ENCODE measurements at regions not wholly inside any gene's neighbourhood (a gene's known extent, or its start where the extent isn't known, plus 50 kb on each side); places are given as distances from the start of the nearest gene placed in this dataset.
"Not testable (repeated sequence)": the region's sequence is repeated elsewhere in the genome, so short reads cannot be mapped to it uniquely, and the experiment has no call there.

- Histone ChIP-seq H3K27me3 (no peaks in the 10 kb centered on the region), H3K36me3 (no peaks in the 10 kb centered on the region), H3K9me3 (no peaks in the 10 kb centered on the region), H3K4me1 (no peaks in the 10 kb centered on the region), H3K27ac (no peak overlapping the region), H3K4me3 (no peak overlapping the region)
- TF ChIP-seq POLR2A (IDR thresholded peaks at IDR 0.05) = no peak
- TF ChIP-seq CTCF (IDR thresholded peaks at IDR 0.05) = no peak
- no peak for TF ChIP-seq POLR2AphosphoS5 (IDR thresholded peaks at IDR 0.05; ENCODE audit: insufficient read depth in 1 of 2, low read depth in 1 of 2)
- intact Hi-C loops (cut with DNase I) = no loop called here
- DNase-seq (ENCODE audit: extremely low spot score in 2 of 2) = no peak
These were observed 124.4 kb upstream of the VPREB1 start for GRCh38 chr22:22120160-22120559.

- no peak overlapping the region for H3K4me3 ChIP-seq
- intact Hi-C loops (cut with DNase I) = no loop called here
- H3K9me3 ChIP-seq = no peaks in the 10 kb centered on the region
- no peaks in the 10 kb centered on the region for H3K36me3 ChIP-seq
- H3K27ac ChIP-seq = no peak overlapping the region
- TF ChIP-seq POLR2AphosphoS5 (IDR thresholded peaks at IDR 0.05; ENCODE audit: insufficient read depth in 1 of 2, low read depth in 1 of 2) = no peak
- no peak for TF ChIP-seq POLR2A (IDR thresholded peaks at IDR 0.05)
- DNase-seq (ENCODE audit: extremely low spot score in 2 of 2) = no peak
- no peaks in the 10 kb centered on the region for H3K4me1 ChIP-seq
- no peaks in the 10 kb centered on the region for H3K27me3 ChIP-seq
These were observed 125.6 kb upstream of the VPREB1 start for GRCh38 chr22:22118987-22119386.

GRCh38 chr22:22117864-22118544 lies 126.6 kb upstream of the VPREB1 start:
- H3K27me3 ChIP-seq; H3K36me3 ChIP-seq; H3K27ac ChIP-seq; H3K4me1 ChIP-seq; DNase-seq (ENCODE audit: extremely low spot score in 2 of 2); H3K9me3 ChIP-seq; intact Hi-C loops (cut with DNase I): not testable (repeated sequence)
- H3K4me3 ChIP-seq = peak overlapping the region in 1 of 2 donors; percentile 9

- DNase-seq (ENCODE audit: extremely low spot score in 2 of 2); intact Hi-C loops (cut with DNase I); H3K36me3 ChIP-seq; H3K27me3 ChIP-seq; H3K4me1 ChIP-seq; H3K27ac ChIP-seq; H3K9me3 ChIP-seq: not testable (repeated sequence)
- H3K4me3 ChIP-seq = peak overlapping the region in 1 of 2 donors; percentile 9
These were observed 127.4 kb upstream of the VPREB1 start for GRCh38 chr22:22116997-22117770.

- no peaks in the 10 kb centered on the region for H3K4me1 ChIP-seq
- H3K4me3 ChIP-seq = no peak overlapping the region
- no peak for DNase-seq (ENCODE audit: extremely low spot score in 2 of 2)
- intact Hi-C loops (cut with DNase I) = no loop called here
- no peaks in the 10 kb centered on the region for H3K9me3 ChIP-seq
- H3K27me3 ChIP-seq = no peaks in the 10 kb centered on the region
- TF ChIP-seq POLR2AphosphoS5 (IDR thresholded peaks at IDR 0.05; ENCODE audit: insufficient read depth in 1 of 2, low read depth in 1 of 2) (no peak), CTCF (IDR thresholded peaks at IDR 0.05) (no peak), POLR2A (IDR thresholded peaks at IDR 0.05) (no peak)
- no peak overlapping the region for H3K27ac ChIP-seq
- H3K36me3 ChIP-seq = no peaks in the 10 kb centered on the region
These were observed 130.9 kb upstream of the VPREB1 start for GRCh38 chr22:22113701-22114100.

- DNase-seq (ENCODE audit: extremely low spot score in 2 of 2) = no peak
- Histone ChIP-seq H3K36me3 (no peaks in the 10 kb centered on the region), H3K4me1 (no peaks in the 10 kb centered on the region), H3K9me3 (no peaks in the 10 kb centered on the region), H3K4me3 (no peak overlapping the region), H3K27ac (no peak overlapping the region), H3K27me3 (no peaks in the 10 kb centered on the region)
- no peak for TF ChIP-seq CTCF (IDR thresholded peaks at IDR 0.05)
- no peak for TF ChIP-seq POLR2AphosphoS5 (IDR thresholded peaks at IDR 0.05; ENCODE audit: insufficient read depth in 1 of 2, low read depth in 1 of 2)
- TF ChIP-seq POLR2A (IDR thresholded peaks at IDR 0.05) = no peak
- intact Hi-C loops (cut with DNase I) = no loop called here
These were observed 130.1 kb upstream of the TOP3B start for GRCh38 chr22:22112533-22113294.

Data from vagina (tissue), 2 donors.